MM.1S (cell line): ENCODE measurements at regions not wholly inside any gene's neighbourhood (a gene's known extent, or its start where the extent isn't known, plus 50 kb on each side); places are given as distances from the start of the nearest gene placed in this dataset.

ENCODE experiments used
- EZH2 ChIP-seq: fragments of 300-600 bp; sonication (generic); optimal IDR thresholded peaks from 2 replicates; pipeline ENCODE3; 2017; ENCODE audit warnings: low read depth, mild to moderate bottlenecking, antibody characterized with exemption, low read length, mixed read lengths
- EZH2phosphoT487 ChIP-seq: fragments of 300-600 bp; sonication (generic); IDR thresholded peaks from 2 replicates; pipeline ENCODE4 v1.6.1; 2018; ENCODE audit warnings: antibody characterized with exemption, low read length
- TF ChIP-seq, protein P1 (sequence below): fragments of 300-600 bp; sonication (generic); IDR thresholded peaks from 2 replicates; pipeline ENCODE4 v1.5.1; 2016; ENCODE audit warnings: antibody characterized with exemption, low read length, mixed read lengths

GRCh38 chrX:124938715-124939114 lies 381.0 kb upstream of the TEX13C start:
- TF ChIP-seq, protein P1, sequence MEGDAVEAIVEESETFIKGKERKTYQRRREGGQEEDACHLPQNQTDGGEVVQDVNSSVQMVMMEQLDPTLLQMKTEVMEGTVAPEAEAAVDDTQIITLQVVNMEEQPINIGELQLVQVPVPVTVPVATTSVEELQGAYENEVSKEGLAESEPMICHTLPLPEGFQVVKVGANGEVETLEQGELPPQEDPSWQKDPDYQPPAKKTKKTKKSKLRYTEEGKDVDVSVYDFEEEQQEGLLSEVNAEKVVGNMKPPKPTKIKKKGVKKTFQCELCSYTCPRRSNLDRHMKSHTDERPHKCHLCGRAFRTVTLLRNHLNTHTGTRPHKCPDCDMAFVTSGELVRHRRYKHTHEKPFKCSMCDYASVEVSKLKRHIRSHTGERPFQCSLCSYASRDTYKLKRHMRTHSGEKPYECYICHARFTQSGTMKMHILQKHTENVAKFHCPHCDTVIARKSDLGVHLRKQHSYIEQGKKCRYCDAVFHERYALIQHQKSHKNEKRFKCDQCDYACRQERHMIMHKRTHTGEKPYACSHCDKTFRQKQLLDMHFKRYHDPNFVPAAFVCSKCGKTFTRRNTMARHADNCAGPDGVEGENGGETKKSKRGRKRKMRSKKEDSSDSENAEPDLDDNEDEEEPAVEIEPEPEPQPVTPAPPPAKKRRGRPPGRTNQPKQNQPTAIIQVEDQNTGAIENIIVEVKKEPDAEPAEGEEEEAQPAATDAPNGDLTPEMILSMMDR: no peak
- TF ChIP-seq EZH2 (no peak), EZH2phosphoT487 (no peak)
